Natural killer cell (primary cell): ENCODE measurements at regions not wholly inside any gene's neighbourhood (a gene's known extent, or its start where the extent isn't known, plus 50 kb on each side); places are given as distances from the start of the nearest gene placed in this dataset.
"Not testable (repeated sequence)": the region's sequence is repeated elsewhere in the genome, so short reads cannot be mapped to it uniquely, and the experiment has no call there.

Source experiments
- ATAC-seq, 3 donors: fragments of 150-1000 bp in 2 of 3; fragments of 200-7000 bp in 1 of 3; cut with Tn5 transposase; 1 replicate in 1 of 3; 2 replicates in 2 of 3; pipeline ENCODE4 v1.10.0; 2021; ENCODE audit warnings: mild to moderate bottlenecking in 2 of 3, moderate library complexity in 2 of 3
- DNase-seq, 2 donors: peaks; one replicate each; pipeline versions ENCODE4 v3.0.0 to v3.0.0-alpha.2; 2013 to 2021; ENCODE audit warnings: mixed read lengths in 1 of 2
- H3K27ac ChIP-seq: one replicate; pipeline ENCODE4 v1.5.1; 2013; ENCODE audit warnings: mild to moderate bottlenecking, low read length
- H3K27me3 ChIP-seq: one replicate; pipeline ENCODE4 v1.6.1; 2013; ENCODE audit warnings: low read length; ENCODE audit not compliant: control insufficient read depth, insufficient read depth
- H3K36me3 ChIP-seq: one replicate; pipeline ENCODE4 v1.6.1; 2013; ENCODE audit warnings: low read length; ENCODE audit not compliant: control insufficient read depth, insufficient read depth
- H3K4me1 ChIP-seq: one replicate; pipeline ENCODE4 v1.6.1; 2013; ENCODE audit warnings: low read length; ENCODE audit not compliant: control insufficient read depth, insufficient read depth
- H3K4me3 ChIP-seq: one replicate; pipeline ENCODE4 v1.5.1; 2013; ENCODE audit warnings: low read length
- H3K9me3 ChIP-seq: one replicate; pipeline ENCODE4 v1.6.1; 2013; ENCODE audit warnings: low read length; ENCODE audit not compliant: control insufficient read depth, insufficient read depth
- H3K27ac Mint-ChIP-seq, 2 donors: one replicate each; pipeline ENCODE4 v1.8.0; 2022; ENCODE audit warnings: mild to moderate bottlenecking in 2 of 2, mixed read lengths in 2 of 2, moderate library complexity in 1 of 2
- H3K27me3 Mint-ChIP-seq, 2 donors: one replicate each; pipeline ENCODE4 v1.8.0; 2022; ENCODE audit warnings: low read depth in 2 of 2, mixed read lengths in 2 of 2
- H3K36me3 Mint-ChIP-seq: one replicate; pipeline ENCODE4 v1.8.0; 2022; ENCODE audit warnings: mixed read lengths
- H3K4me1 Mint-ChIP-seq, 2 donors: one replicate each; pipeline ENCODE4 v1.8.0; 2022; ENCODE audit warnings: mixed read lengths in 2 of 2
- H3K4me3 Mint-ChIP-seq: one replicate; pipeline ENCODE4 v1.8.0; 2022; ENCODE audit warnings: mild to moderate bottlenecking, moderate library complexity, mixed read lengths
- H3K9me3 Mint-ChIP-seq, 2 donors: one replicate each; pipeline ENCODE4 v1.8.0; 2022; ENCODE audit warnings: mixed read lengths in 2 of 2
- WGBS: methylation state at CpG from one replicate; pipeline ENCODE4 v1.1.7; 2013; ENCODE audit warnings: missing lambda C conversion rate; ENCODE audit not compliant: insufficient coverage; 5-methylcytosine and 5-hydroxymethylcytosine counted together
- intact Hi-C: fragments of 100-400 bp; cut with micrococcal nuclease; formaldehyde crosslinking; loops from one replicate; pipeline ENCODE4 v1.14.2; 2022

DNA sequence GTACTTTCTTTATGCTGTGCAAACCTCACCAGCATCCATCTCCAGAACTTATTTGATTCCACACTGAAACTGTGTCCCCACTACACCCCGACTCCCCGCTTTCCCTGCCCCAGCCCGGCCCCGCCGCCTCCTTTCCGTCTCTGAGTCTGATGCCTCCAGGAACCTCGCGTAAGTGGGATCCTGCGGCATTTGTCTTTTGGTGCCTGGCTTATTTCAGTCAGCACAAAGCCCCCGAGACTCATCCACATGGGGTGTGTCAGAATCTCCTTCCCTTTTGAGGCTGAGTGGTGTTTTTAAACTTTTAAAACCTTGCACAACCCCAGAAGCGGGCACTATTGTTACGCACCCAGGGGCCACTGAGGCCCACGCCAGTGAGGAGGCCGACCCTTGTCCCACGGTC is 214.4 kb downstream of the BANP start:
- H3K9me3 ChIP-seq, intact Hi-C loops, H3K4me3 Mint-ChIP-seq, H3K4me1 Mint-ChIP-seq, H3K4me1 ChIP-seq, H3K27me3 Mint-ChIP-seq, H3K36me3 Mint-ChIP-seq, H3K27me3 ChIP-seq, H3K36me3 ChIP-seq, ATAC-seq, H3K4me3 ChIP-seq, H3K27ac ChIP-seq, H3K27ac Mint-ChIP-seq: not testable (repeated sequence)
- WGBS, result 88% methylated on average over 15 of the region's 15 CpGs
- peak in 1 of 2 donors; percentile 9 for DNase-seq
- peaks cover 0 to 11% of the 10 kb centered on the region in 2 donors for H3K9me3 Mint-ChIP-seq

DNA sequence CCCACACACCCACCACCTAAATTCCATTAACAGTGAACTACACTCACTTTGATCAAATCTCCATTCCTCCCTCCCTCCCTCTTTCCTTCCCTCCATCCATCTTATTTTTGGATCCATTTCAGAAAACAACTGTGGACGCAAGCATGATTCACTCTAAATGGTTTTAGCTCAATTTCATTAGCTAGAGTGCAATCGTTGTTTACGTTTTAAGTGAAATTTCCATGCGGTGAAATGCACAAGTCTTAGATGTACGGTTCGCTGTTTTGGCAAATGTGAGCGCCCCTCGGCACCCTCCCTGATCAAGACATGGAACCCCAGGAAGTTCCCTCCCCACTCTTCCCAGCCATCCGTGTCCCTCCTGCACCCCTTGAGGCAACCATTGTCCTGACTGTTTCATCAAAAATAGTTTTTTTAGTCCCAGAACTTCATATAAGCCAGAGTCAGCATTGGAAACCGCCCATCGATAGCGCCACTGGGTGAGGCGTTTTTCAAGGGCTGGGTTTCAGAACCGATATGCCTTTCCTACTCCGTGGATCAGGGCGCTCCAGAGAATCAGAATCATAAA is 215.1 kb downstream of the BANP start:
- peaks cover 0 to 11% of the 10 kb centered on the region in 2 donors for H3K9me3 Mint-ChIP-seq
- H3K36me3 ChIP-seq, H3K27ac ChIP-seq, H3K4me1 ChIP-seq, H3K4me3 Mint-ChIP-seq, H3K4me3 ChIP-seq, H3K36me3 Mint-ChIP-seq, H3K9me3 ChIP-seq, H3K4me1 Mint-ChIP-seq, ATAC-seq, H3K27me3 Mint-ChIP-seq, DNase-seq, H3K27me3 ChIP-seq, H3K27ac Mint-ChIP-seq, intact Hi-C loops: not testable (repeated sequence)
- 84% methylated on average over 6 of the region's 16 CpGs for WGBS

DNA sequence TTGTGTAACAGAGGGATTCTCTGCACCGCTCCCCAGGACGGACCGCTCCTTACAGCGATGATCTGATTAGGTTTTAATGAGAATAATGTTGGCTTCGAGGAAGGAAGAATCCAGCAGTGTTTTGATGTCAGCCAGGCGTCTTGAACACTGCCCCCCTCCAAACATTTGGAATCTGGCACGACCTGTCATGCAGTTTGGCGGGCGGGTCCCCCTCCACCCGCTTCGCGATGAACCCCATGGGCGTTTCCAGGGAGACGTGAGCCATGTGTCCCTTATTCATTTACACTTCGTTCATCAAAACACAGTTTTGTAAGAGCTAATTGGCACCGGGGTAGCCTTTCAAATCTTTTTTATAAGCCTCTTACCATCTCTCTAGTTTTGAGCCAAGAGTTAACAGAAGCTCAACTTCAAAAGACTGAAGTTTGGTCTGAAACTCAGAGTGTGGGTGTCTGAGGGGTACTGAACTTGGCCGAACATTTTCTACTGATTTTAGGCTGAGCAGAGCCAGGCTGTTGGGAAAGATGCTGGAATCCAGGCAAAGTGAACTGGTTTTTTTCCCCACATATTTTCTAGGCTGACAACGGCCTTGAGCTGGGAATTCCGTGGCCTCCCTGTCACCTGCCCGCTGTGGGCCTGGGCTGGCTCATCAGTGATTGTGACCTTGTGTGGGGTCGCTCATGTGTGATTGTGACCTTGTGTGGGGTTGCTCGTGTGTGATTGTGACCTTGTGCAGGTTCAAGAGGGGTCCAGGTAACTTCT is 214.8 kb upstream of the ZNF469 start:
- H3K27ac ChIP-seq, H3K27ac Mint-ChIP-seq, H3K4me1 ChIP-seq, H3K4me3 ChIP-seq, H3K36me3 Mint-ChIP-seq, H3K27me3 ChIP-seq, H3K4me1 Mint-ChIP-seq, ATAC-seq, H3K36me3 ChIP-seq, DNase-seq, H3K9me3 ChIP-seq, H3K9me3 Mint-ChIP-seq, H3K4me3 Mint-ChIP-seq, intact Hi-C loops: not testable (repeated sequence)
- 88% methylated on average over 20 of the region's 22 CpGs for WGBS
- peaks cover 15 to 18% of the 10 kb centered on the region in 2 donors for H3K27me3 Mint-ChIP-seq

DNA sequence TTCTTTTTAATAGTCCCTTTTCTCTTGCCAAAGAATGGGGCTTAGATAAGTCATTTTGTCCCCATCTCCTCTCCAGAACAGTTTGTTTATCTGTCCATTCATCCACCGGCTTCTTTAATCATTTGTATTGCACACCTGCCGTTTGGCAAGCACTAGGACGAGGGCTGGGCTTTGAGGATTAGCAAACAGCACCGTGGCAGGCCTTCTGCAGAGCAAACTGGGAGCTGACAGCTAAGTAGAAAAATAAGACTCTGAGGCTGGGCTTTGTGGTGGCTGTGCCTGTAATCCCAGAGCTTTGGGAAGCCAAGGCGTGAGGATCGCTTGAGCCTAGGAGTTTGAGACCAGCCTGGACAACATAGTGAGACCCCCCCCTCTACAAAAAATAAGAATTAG is 214.2 kb upstream of the ZNF469 start:
- intact Hi-C loops, H3K9me3 ChIP-seq, DNase-seq, H3K27ac Mint-ChIP-seq, H3K36me3 Mint-ChIP-seq, H3K4me3 Mint-ChIP-seq, H3K27ac ChIP-seq, H3K4me1 ChIP-seq, H3K9me3 Mint-ChIP-seq, H3K4me3 ChIP-seq, H3K4me1 Mint-ChIP-seq, H3K27me3 ChIP-seq, ATAC-seq, H3K36me3 ChIP-seq: not testable (repeated sequence)
- H3K27me3 Mint-ChIP-seq, result peaks cover 18 to 21% of the 10 kb centered on the region in 2 donors
- 71% methylated on average over 4 of the region's 6 CpGs for WGBS

DNA sequence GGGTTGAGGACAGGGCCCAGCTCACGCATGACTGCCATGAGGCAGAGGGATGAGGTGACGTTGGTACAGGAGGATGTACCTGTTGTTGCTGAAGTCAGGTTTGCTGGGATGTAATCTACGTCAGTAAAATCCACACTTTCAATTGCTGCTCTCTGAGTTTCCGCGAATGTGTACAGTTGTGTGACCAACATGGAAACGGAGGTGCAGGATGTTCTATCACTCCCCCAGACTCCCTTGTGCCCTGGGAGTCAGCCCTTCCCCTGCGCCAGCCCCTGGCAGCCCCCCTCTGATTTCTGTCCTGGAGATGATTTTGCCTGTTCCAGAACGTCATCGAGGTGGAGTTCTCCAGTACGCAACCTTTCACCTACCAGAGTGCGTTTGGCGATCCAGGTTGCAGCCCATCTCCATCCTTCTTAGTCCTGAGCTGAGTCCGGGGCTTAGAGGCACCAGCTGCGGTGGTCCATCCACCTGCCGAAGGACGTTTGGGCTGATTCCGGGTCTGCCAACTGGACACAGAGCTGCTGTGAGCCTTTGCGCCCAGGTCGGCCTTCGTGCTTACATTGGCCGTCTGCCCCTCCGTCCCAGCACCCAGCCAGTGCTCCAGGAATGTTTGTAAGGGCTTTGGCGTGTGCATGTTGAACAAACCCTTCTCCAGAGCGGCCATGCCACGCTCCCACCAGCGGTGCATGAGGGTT is 213.5 kb upstream of the ZNF469 start:
- H3K9me3 ChIP-seq, H3K36me3 Mint-ChIP-seq, H3K4me3 Mint-ChIP-seq, intact Hi-C loops, H3K4me1 ChIP-seq, ATAC-seq, H3K27ac ChIP-seq, H3K9me3 Mint-ChIP-seq, DNase-seq, H3K4me1 Mint-ChIP-seq, H3K27me3 ChIP-seq, H3K36me3 ChIP-seq, H3K4me3 ChIP-seq, H3K27ac Mint-ChIP-seq: not testable (repeated sequence)
- peaks cover 16 to 18% of the 10 kb centered on the region in 2 donors for H3K27me3 Mint-ChIP-seq
- WGBS, result 88% methylated on average over 26 of the region's 26 CpGs

GRCh38 chr16:88169831-88170165 is 213.0 kb upstream of the ZNF469 start:
- H3K27ac ChIP-seq, H3K36me3 ChIP-seq, H3K4me1 ChIP-seq, H3K27me3 ChIP-seq, H3K9me3 ChIP-seq, H3K4me1 Mint-ChIP-seq, DNase-seq, H3K36me3 Mint-ChIP-seq, H3K4me3 Mint-ChIP-seq, H3K27ac Mint-ChIP-seq, ATAC-seq, H3K9me3 Mint-ChIP-seq, intact Hi-C loops, H3K4me3 ChIP-seq: not testable (repeated sequence)
- peaks cover 15 to 18% of the 10 kb centered on the region in 2 donors for H3K27me3 Mint-ChIP-seq
- 80% methylated on average over 6 of the region's 8 CpGs for WGBS
